ENCODE measurements at regions not wholly inside any gene's neighbourhood (a gene's known extent, or its start where the extent isn't known, plus 50 kb on each side); places are given as distances from the start of the nearest gene placed in this dataset.
"Not testable (repeated sequence)": the region's sequence is repeated elsewhere in the genome, so short reads cannot be mapped to it uniquely, and the experiment has no call there.

DNA sequence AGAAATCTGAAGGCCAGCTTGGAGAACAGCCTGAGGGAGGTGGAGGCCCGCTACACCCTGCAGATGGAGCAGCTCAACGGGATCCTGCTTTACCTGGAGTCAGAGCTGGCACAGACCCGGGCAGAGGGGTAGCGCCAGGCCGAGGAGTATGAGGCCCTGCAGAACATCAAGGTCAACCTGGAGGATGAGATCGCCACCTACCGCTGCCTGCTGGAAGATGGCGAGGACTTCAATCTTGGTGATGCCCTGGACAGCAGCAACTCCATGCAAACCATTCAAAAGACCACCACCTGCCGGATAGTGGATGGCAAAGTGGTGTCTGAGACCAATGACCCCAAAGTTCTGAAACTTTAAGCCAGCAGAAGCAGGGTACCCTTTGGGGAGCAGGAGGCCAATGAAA, 318.4 kb downstream of the ZFHX3 start:
- not testable (repeated sequence) for DNase-seq

- DNase-seq, result no peak
These were observed 319.4 kb downstream of the ZFHX3 start for GRCh38 chr16:72728516-72728915.

DNA sequence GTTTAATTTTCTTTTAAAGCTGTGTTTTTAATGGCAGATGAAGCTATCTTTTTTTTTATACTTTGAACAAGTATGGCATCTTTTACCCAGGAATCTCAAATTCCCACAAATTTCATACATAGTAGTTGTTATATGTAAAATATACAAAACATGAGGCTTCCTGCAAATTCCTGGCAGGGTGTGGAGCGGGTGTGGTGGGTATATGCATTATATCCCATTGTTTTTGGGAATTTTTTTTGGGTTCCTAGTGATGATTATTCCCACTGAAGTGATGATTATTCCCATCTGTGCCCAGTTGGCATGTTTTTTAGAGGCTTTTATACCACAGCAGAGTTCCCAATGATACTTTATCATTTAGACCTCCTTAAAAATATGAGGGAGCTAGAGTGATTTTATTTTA, 320.4 kb downstream of the ZFHX3 start:
- DNase-seq, result no peak

- DNase-seq, result no peak
These were observed 322.3 kb downstream of the ZFHX3 start for GRCh38 chr16:72725643-72726042.

- no peak for DNase-seq
These were observed 324.1 kb downstream of the ZFHX3 start for GRCh38 chr16:72723781-72724180.

GRCh38 chr16:72722552-72722951, 325.4 kb downstream of the ZFHX3 start:
- no peak for DNase-seq

- DNase-seq, result no peak
These were observed 325.9 kb downstream of the ZFHX3 start for GRCh38 chr16:72721981-72722380.

GRCh38 chr16:72715267-72715666, 332.7 kb downstream of the ZFHX3 start:
- DNase-seq, result no peak

DNA sequence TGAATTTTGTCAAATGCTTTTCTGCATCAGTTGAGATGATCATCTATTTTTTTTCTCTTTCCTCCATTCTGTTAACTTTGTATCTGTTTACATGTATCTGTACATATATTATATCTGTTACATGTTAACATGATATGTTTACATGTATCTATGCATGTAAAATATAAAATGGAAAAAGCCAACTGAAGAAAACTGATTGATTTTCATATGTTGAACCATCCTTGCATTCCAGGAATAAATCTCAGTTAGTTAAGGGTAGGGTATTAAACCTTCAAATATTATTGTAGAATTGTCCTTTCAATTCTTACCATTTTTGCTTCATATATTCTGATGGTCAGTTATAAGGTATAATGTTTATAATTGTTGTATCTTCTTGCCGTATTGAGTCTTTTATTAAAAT, 336.1 kb downstream of the ZFHX3 start:
- no peak for DNase-seq

GRCh38 chr16:72705801-72706200, 342.1 kb downstream of the ZFHX3 start:
- no peak for DNase-seq

- DNase-seq, result no peak
These were observed 343.1 kb downstream of the ZFHX3 start for GRCh38 chr16:72704746-72705372.

- DNase-seq, result no peak
These were observed 358.1 kb downstream of the ZFHX3 start for GRCh38 chr16:72689851-72690250.

DNA sequence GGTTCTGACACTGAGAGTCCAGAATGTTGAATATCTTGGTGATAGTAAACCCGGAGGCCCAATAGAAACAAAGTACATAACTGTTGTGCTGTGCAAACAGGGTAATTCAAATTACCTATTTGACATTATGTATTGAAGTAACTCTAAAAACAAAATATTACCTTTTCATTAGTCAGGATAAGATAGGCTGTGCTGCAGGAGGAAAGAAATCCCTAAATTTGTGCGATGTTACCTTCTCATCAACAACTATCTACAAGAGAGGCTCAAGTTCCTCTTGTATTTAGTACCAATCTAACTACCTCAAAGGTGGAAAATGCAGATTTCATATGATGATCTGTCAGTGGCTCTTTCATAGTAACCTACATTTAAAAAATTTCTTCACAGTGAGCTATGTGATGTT, 367.2 kb downstream of the ZFHX3 start:
- DNase-seq, result no peak

GRCh38 chr16:72679856-72680255, 368.1 kb downstream of the ZFHX3 start:
- no peak for DNase-seq

DNA sequence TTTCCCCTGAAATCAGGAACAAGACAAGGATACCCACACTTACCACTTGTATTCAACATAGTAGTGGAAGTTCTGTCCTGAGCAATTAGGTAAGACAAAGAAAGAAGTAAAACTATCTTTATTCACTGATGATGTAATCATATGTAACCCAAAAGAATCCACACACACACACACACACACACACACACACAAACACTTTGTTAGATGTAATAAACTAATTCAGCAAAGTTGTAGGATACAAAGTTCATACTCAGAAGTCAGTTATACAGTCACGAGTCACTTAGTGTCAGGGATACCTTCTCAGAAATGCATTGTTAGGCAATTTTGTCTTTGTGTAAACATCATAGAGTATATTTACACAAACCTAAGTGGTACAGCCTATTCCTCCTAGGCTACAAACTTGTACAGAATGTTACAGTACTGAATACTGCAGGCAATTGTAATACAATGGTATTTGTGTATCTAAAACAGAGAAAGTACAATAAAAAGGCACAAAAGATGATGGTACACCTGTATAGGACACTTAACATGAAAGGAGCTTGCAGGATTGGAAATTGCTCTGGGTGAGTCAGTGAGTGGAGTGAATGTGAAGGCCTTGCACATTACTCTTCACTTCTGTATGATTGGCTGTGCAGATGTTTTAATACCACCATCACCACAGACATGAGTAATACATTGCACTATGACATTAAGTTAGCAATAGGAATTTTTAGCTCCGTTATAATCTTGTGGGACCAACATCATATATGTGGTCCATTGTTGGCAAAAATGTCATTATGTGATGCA, 370.1 kb downstream of the ZFHX3 start:
- no peak for DNase-seq

DNA sequence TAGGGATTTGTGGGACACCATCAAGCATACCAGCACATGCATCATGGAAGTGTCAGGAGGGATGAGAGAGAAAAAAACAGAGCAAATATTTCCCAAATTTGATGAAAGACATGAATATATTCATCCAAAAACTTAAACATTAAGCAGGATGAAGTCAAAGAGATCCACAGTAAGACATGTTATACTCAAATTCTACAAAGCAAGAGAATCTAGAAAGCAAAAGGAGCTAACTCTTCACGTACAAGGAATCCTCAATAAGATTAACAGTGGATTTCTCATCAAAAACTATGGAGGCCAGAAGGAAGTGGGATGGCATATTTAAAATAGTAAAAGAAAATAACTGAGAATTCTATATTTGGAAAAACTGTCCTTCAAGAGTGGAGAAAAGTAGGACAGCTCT, 374.8 kb downstream of the ZFHX3 start:
- no peak for DNase-seq

DNA sequence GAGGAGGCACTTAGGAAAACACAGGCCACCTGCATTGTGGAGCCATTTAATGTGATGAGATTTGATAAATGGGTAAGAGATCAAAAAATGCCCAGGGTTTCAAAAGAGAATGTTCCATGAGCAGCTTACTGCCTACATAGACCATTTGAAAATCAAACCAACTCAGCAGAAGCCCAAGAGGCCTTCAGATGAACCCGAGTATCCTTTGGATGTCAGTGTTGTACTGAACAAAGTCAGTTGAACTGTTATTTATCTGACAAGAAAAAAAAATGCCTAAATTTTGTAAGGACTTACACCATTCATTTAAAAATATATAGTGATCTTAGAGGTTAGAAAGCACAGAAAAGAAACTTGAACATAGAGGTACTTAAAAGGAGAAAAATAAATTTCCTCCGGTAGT, 381.7 kb downstream of the ZFHX3 start:
- no peak for DNase-seq

GRCh38 chr16:72665701-72666100, 382.2 kb downstream of the ZFHX3 start:
- no peak for DNase-seq

- peak; percentile 91 for DNase-seq
These were observed 383.2 kb downstream of the ZFHX3 start for GRCh38 chr16:72664509-72665408.

DNA sequence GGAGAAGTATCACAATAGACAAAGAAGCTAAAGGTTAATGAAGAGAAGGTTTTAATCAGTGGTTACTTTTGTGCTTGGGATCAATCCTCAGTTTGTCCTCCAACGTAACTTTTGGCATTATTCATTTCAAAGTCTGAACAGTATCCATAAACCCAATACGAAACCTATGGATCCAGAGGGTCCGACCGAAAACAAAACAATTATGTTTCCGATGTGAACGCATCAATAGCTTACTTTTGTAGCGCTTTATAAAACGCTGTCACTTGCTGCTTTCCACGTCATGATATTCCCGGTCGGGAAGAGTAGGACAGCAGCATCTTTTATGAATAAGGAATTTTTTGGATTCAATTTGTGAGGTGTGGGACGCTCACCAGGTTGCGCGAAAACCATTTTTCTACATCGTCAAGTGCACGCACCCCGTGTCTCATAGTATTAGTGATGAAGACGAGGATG, 383.8 kb downstream of the ZFHX3 start:
- no peak for DNase-seq

DNA sequence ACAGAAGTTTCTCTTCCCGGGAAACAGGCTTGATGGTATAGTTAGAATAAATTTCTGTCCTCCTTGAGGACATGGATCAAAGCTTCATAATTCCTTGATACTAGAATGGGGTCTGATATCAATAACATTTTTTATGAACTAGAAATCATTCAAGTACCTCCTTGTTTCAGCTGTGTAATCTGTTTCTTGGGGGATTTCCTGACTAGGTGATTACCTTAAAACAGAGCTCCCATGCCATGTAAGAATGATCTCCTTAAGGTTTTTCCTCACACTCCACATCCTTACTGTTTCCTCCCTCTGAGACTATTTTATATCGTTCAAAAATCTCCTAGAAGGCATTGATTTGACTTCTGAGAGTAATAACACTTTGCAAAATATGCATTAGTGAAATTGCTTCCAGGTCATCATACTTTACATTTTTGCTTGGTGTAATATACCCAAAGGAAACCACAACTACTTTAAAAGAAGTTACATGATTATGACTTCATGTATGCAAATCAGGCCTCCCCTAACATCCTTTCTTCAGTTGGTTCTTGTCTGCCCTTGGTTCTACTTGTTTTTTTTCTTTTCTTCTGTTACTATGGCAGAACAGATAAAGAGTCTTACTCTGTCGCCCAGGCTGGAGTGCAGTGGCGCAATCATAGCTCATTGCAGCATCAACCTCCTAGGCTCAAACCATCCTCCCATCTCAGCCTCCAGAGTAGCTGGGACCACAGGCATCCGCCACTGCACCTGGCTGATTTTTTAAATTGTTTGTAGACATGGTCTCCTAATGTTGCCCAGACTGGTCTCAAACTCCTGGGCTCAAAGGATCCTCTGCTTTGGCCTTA, 388.8 kb downstream of the ZFHX3 start:
- DNase-seq, result no peak

GRCh38 chr16:72657791-72658190, 390.1 kb downstream of the ZFHX3 start:
- no peak for DNase-seq

DNA sequence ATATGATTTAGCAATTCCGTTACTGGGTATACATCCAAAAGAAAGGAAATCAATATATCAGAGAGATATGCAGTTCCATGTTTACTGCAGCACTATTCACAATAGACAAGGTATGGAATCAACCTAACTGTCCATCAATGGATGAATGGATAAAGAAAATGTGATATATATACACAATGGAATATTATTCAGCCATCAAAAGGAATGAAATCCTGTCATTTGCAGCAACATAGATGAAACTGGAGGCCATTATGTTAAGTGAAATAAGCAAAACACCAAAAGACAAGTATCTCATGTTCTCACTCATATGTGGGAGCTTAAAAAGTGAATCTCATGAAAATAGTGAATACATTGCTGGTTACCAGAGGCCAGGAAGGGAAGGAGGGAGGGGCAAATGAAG, 390.8 kb downstream of the ZFHX3 start:
- DNase-seq, result no peak

All from effector CD8-positive, alpha-beta T cell (primary cell).